ENCODE measurements at regions not wholly inside any gene's neighbourhood (a gene's known extent, or its start where the extent isn't known, plus 50 kb on each side); places are given as distances from the start of the nearest gene placed in this dataset.

DNA sequence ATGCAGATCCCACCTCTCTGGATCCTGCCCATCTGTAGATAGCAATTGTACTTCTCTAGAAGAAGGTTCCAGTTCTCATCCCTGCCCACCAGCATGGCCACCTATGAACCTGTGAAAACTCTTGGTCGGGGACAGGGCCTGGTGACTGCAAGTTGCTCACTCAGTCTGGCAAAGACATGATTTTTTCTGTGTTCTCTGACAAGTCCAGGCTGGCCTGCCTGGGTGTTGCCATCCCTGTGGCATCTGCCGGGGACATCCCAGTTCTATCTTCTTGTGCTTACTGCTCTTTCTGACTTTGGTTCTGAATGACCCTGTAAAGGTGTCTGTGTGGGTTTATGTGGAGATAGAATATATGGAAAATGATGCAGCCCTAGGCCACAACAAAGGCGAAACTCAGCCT lies 545.8 kb downstream of the INSC start:
- TF ChIP-seq, protein P1, sequence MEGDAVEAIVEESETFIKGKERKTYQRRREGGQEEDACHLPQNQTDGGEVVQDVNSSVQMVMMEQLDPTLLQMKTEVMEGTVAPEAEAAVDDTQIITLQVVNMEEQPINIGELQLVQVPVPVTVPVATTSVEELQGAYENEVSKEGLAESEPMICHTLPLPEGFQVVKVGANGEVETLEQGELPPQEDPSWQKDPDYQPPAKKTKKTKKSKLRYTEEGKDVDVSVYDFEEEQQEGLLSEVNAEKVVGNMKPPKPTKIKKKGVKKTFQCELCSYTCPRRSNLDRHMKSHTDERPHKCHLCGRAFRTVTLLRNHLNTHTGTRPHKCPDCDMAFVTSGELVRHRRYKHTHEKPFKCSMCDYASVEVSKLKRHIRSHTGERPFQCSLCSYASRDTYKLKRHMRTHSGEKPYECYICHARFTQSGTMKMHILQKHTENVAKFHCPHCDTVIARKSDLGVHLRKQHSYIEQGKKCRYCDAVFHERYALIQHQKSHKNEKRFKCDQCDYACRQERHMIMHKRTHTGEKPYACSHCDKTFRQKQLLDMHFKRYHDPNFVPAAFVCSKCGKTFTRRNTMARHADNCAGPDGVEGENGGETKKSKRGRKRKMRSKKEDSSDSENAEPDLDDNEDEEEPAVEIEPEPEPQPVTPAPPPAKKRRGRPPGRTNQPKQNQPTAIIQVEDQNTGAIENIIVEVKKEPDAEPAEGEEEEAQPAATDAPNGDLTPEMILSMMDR (IDR thresholded peaks at IDR 0.05; ENCODE audit: unreplicated experiment): no peak
- H3K27ac Mint-ChIP-seq: no peak overlapping the region
- H3K9me3 Mint-ChIP-seq: no peaks in the 10 kb centered on the region
- H3K4me3 Mint-ChIP-seq: no peak overlapping the region
- no peaks in the 10 kb centered on the region for H3K4me1 Mint-ChIP-seq
- H3K27me3 Mint-ChIP-seq (ENCODE audit: low read depth): no peaks in the 10 kb centered on the region
- no peak for DNase-seq (ENCODE audit: low spot score in 2 of 2, unreplicated experiment in 2 of 2)
- H3K36me3 Mint-ChIP-seq: no peaks in the 10 kb centered on the region

DNA sequence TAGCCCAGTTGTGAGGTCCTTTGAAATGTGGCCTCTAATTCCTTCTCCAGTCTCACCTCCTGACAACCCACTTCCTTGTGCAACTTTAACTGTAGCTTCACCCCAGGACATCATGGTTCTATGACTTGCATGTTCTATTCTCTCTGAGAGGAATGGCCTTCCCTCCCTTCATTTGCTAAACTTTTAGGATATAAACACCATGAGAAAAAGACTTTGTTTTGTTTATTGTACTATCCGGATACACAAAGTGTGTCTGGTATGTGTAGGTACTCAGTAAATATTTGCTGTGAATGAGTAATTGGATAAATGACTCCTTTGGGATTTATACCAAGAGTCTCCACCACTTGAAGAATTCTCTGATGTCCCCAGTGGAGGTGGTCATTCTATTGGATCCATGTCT lies 547.6 kb downstream of the INSC start:
- no peak overlapping the region for H3K27ac Mint-ChIP-seq
- H3K36me3 Mint-ChIP-seq: no peaks in the 10 kb centered on the region
- no peak for DNase-seq (ENCODE audit: low spot score in 2 of 2, unreplicated experiment in 2 of 2)
- no peaks in the 10 kb centered on the region for H3K27me3 Mint-ChIP-seq (ENCODE audit: low read depth)
- H3K9me3 Mint-ChIP-seq: peaks cover 3% of the 10 kb centered on the region
- no peaks in the 10 kb centered on the region for H3K4me1 Mint-ChIP-seq
- TF ChIP-seq, protein P1 (IDR thresholded peaks at IDR 0.05; ENCODE audit: unreplicated experiment): no peak
- H3K4me3 Mint-ChIP-seq: no peak overlapping the region

DNA sequence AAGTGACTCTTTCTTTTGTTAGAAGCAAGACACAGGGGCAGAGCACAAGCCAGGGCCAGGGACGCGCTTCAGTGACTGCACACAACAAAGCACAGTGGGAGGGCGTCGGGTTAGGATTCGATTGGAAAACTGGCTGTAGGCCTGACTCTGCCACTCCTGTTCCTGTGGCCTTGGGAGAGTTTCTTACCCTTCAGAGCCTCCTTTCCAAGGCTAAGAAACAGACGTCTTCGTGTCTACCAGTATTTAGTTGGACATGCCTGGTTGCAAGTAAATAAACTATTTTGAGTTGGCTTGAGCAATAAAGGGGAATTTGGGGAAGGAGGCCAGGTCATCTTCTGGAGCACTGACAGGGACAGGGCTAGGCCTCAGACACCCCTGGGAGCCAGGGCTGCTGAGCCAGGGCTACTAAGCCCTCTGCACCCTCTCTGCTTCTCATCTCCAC lies 549.1 kb downstream of the INSC start:
- TF ChIP-seq, protein P1 (IDR thresholded peaks at IDR 0.05; ENCODE audit: unreplicated experiment): no peak
- Mint-ChIP-seq H3K4me1 (no peaks in the 10 kb centered on the region), H3K9me3 (peaks cover 7% of the 10 kb centered on the region), H3K27ac (no peak overlapping the region), H3K27me3 (ENCODE audit: low read depth) (peaks cover 2% of the 10 kb centered on the region), H3K4me3 (no peak overlapping the region), H3K36me3 (no peaks in the 10 kb centered on the region)
- no peak for DNase-seq (ENCODE audit: low spot score in 2 of 2, unreplicated experiment in 2 of 2)

DNA sequence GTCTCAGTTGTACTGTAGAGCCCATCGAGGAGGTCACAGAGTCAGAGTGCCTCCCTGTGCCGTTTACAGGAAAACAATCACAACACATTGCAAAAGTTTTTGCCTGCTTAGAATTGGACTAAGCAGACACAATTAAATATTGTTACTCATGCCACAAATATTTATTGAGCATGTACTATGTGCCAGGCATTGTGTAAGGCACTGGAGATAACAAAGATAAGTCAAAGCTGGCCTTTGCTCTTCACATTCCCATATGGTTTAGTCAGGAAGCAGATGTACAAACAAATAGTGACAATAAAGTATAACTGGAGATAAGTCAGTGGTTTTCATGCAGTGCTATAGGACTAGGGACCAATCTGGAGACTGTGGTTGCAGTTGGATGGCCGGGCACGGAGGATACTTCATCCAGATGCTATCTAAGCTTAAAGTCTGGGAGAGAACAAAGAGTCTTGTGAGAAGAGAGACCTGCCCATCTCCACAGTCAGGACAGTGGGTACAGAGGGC lies 550.7 kb downstream of the INSC start:
- peaks cover under 1% of the 10 kb centered on the region for H3K4me1 Mint-ChIP-seq
- peaks cover 7% of the 10 kb centered on the region for H3K9me3 Mint-ChIP-seq
- no peak overlapping the region for H3K27ac Mint-ChIP-seq
- H3K4me3 Mint-ChIP-seq: no peak overlapping the region
- H3K27me3 Mint-ChIP-seq (ENCODE audit: low read depth): peaks cover 2% of the 10 kb centered on the region
- TF ChIP-seq, protein P1 (IDR thresholded peaks at IDR 0.05; ENCODE audit: unreplicated experiment): no peak
- no peak for DNase-seq (ENCODE audit: low spot score in 2 of 2, unreplicated experiment in 2 of 2)
- H3K36me3 Mint-ChIP-seq: no peaks in the 10 kb centered on the region

DNA sequence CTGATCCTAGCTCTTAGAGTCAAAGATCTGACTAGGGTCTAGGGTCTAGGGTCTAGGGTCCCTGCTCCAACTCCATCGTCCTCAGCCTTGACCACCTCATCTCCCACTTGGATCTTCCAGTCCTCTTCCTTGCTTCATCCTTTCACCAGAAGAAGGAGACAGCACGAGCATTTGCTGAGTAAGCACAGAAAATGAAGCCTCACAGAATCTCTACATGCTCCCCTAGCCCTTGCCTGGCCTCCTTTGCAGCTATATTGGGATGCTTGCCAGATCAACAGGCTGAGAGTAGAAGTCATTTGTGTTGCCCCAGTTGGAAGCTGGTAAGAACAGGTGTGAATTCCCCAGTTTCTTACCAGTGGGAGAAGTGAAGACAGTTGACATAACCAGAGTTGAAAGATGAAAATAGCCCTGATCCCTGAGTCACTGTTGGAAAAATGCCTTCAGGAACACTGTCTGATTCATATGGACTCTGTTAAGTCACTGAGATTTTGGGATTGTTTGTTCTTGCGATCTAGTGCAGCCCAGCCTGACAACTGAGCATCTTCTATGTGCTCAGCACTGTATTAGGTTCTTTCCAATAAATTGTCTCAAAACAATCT lies 552.5 kb downstream of the INSC start:
- Mint-ChIP-seq H3K9me3 (peaks cover 7% of the 10 kb centered on the region), H3K27me3 (ENCODE audit: low read depth) (peaks cover 2% of the 10 kb centered on the region), H3K4me1 (peaks cover 2% of the 10 kb centered on the region), H3K4me3 (no peak overlapping the region), H3K36me3 (no peaks in the 10 kb centered on the region), H3K27ac (no peak overlapping the region)
- DNase-seq (ENCODE audit: low spot score in 2 of 2, unreplicated experiment in 2 of 2): no peak
- TF ChIP-seq, protein P1 (IDR thresholded peaks at IDR 0.05; ENCODE audit: unreplicated experiment): no peak
